A673 (cell line): ENCODE measurements at regions not wholly inside any gene's neighbourhood (a gene's known extent, or its start where the extent isn't known, plus 50 kb on each side); places are given as distances from the start of the nearest gene placed in this dataset.

ENCODE experiments used
- EZH2 ChIP-seq: fragments of 200-600 bp; sonication (generic); IDR thresholded peaks from 2 replicates; pipeline ENCODE4 v1.6.1; 2017; ENCODE audit warnings: borderline replicate concordance, low read depth, mild to moderate bottlenecking, mixed read lengths, antibody characterized with exemption, low read length; ENCODE audit not compliant: poor library complexity, severe bottlenecking
- TF ChIP-seq, protein P1 (sequence below): fragments of 300-800, 200-600 bp; sonication (generic); conservative IDR thresholded peaks from 2 replicates; pipeline ENCODE4 v1.5.1; 2017; ENCODE audit warnings: low read depth, mild to moderate bottlenecking, antibody characterized with exemption, low read length, moderate library complexity, mixed read lengths

DNA sequence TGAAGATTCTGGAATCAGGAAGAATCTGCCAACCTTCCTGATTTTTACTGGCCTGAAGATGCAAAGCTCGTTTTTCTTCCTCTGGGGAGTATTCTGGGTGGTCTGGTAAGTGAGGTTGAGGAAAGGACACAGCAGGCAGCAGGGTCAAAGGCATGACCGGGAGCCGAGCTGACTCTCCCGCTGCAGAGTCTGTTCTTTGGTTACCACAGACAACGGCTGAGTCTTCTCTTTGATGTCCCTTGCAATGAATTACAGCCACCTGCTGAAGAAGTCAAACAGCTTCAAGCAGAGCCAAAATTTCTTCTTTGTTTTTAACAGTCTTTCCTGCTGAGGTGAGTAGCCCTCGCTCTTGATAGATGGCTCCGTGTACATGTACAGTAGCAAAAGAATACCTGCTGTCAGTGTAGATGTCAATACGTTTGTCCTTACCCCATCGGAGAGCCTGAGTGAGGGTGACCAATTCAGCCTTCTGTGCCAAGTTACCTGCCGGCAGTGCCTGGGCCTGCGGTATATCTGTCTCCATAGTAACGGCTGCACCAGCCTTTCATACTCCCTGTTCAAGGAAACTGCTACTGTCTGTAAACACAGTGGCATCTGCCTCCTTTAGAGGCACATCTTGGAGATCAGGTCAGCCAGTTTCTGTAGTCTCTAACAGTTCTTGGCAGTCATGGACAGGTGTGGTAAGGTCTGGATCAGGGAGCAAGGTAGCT lies 76.4 kb downstream of the PRR15 start:
- TF ChIP-seq, protein P1, sequence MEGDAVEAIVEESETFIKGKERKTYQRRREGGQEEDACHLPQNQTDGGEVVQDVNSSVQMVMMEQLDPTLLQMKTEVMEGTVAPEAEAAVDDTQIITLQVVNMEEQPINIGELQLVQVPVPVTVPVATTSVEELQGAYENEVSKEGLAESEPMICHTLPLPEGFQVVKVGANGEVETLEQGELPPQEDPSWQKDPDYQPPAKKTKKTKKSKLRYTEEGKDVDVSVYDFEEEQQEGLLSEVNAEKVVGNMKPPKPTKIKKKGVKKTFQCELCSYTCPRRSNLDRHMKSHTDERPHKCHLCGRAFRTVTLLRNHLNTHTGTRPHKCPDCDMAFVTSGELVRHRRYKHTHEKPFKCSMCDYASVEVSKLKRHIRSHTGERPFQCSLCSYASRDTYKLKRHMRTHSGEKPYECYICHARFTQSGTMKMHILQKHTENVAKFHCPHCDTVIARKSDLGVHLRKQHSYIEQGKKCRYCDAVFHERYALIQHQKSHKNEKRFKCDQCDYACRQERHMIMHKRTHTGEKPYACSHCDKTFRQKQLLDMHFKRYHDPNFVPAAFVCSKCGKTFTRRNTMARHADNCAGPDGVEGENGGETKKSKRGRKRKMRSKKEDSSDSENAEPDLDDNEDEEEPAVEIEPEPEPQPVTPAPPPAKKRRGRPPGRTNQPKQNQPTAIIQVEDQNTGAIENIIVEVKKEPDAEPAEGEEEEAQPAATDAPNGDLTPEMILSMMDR, result no peak
- TF ChIP-seq EZH2, result no peak
